SU-DHL-6 (cell line): ENCODE measurements at regions not wholly inside any gene's neighbourhood (a gene's known extent, or its start where the extent isn't known, plus 50 kb on each side); places are given as distances from the start of the nearest gene placed in this dataset.

ENCODE experiments used
- CTCF ChIP-seq: fragments of 200-600 bp; sonication (generic); IDR thresholded peaks from one replicate; pipeline ENCODE4 v1.5.1; 2017; ENCODE audit warnings: antibody characterized with exemption, mild to moderate bottlenecking, low read length, moderate library complexity; ENCODE audit not compliant: insufficient read depth, poor library complexity, severe bottlenecking
- EZH2phosphoT487 ChIP-seq: fragments of 200-600 bp; sonication (generic), shearing (Covaris generic); conservative IDR thresholded peaks from 2 replicates; pipeline ENCODE4 v1.6.1; 2018; ENCODE audit warnings: mild to moderate bottlenecking, antibody characterized with exemption, low read length, moderate library complexity, mixed read lengths

GRCh38 chr13:53605326-53605725, 576.7 kb downstream of the OLFM4 start:
- TF ChIP-seq EZH2phosphoT487 (no peak), CTCF (no peak)
